HG02973 (cell line): ENCODE measurements at regions not wholly inside any gene's neighbourhood (a gene's known extent, or its start where the extent isn't known, plus 50 kb on each side); places are given as distances from the start of the nearest gene placed in this dataset.

ENCODE experiments used
- ATAC-seq: cut with Tn5 transposase; IDR thresholded peaks from one replicate; pipeline ENCODE4 v1.9.1; 2021; ENCODE audit warnings: moderate library complexity; ENCODE audit not compliant: unreplicated experiment

DNA sequence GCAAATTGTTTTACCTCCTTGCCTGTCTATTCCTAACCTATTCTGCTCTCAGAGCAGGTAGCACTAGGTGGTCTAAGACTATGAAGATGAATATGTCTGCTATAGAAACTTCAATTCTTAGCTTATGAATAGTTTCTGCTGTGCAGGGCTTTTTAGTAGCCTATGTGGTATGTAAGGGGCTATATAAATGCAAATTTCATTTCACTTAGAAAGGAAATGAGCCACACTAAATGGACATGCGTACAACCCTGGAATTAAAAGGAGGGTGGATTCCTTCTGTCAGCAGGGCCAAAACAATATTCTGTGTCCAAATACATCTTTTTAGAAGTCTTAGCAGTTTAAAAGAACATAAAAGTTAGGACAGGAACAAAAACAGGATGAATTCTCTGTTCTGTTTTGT, 163.9 kb upstream of the GEMIN8 start:
- ATAC-seq: no peak

DNA sequence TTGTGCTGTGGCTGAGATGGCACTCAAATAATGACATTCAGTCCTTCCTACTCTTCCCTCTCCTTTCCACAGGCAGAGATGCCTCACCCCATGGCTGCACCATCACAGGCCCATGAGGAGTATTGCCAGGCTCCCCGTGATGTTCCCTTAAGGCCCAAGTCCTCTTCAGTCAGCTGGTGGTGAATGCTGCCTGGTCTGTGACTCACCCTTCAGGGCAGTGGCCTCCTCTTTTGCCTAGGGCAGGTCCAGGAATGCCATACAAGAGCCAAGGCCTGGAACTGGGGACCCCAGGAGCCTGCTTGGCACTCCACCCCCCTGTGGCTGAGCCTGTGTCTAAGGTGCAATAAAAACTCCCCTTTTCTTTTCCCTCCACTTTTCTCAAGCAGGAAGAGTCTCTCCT, 144.2 kb upstream of the GEMIN8 start:
- ATAC-seq: no peak

DNA sequence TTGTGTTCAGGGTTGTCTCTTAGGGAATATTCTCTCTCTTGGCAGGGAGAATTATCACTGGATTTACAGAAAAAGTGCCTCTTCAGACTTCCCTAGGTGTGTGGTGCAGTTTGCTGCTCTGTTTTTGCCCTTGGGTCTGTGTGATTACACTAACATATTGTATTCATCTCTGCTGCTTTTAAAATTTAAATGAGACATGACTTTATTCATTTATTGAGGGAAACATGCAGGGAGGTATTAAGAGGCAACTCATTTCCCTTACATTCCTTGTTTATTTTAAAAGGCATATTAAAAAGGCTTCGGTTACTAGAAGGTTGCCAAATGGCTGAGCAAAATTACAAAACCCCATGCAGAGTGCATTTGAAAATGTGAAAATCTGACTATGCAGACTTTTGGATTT, 135.1 kb upstream of the GEMIN8 start:
- no peak for ATAC-seq

DNA sequence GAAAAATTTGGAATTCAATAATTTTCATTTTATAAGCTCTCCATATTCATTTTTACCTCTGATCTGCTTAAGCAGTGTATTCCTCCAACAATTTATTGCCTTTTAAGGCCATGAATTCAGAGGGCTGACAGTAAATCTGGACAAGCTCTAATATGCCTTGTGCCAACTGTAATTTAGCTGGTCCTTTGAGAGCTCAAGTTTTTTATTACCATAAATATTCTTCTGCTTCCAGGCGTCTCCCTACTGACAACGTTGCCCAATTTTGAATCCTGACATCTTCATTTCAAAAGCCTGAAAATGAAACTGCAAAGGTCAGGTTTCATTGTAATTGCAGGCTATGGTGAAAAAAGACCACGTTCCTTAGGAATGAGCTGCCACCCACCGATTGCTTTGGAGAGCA, 95.8 kb upstream of the GEMIN8 start:
- no peak for ATAC-seq

DNA sequence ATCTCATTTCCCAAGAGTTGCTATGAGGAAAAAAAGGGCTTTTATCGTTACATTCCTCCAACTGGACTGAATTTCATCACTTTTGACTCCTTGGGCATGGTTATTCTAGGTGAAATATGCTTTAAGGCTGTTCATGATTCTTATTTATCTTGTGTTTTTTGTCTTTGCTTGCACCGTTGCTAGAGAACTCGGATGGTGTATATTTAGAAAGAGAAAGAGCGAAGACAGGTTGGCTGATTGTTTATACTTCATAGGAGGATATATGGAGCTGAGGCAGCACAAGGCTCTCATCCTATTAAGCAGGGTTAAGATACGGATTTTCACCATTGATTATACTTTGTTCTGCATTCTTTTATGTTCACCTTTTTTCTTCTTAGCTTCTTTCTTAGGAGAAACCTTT, 94.9 kb upstream of the GEMIN8 start:
- ATAC-seq: no peak

DNA sequence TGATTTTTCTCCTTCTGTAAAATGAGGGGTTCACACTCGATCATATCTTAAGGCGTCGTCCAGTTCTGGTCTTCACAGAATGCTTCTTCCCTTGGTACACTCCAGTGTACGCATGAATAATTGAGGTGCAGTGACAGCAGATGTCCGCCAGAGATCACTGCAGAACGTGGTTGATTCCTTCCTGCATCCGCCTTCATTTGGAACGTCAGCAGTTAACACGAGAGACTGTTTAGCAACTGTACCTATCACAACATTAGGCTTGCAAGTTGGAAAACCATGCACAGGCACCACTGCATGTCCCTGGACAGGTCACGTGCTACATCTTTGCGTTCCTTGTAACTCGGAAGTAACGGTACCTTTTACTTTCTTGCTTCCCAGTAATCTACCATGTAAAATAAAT, 66.0 kb upstream of the GEMIN8 start:
- peak; percentile 85 for ATAC-seq

DNA sequence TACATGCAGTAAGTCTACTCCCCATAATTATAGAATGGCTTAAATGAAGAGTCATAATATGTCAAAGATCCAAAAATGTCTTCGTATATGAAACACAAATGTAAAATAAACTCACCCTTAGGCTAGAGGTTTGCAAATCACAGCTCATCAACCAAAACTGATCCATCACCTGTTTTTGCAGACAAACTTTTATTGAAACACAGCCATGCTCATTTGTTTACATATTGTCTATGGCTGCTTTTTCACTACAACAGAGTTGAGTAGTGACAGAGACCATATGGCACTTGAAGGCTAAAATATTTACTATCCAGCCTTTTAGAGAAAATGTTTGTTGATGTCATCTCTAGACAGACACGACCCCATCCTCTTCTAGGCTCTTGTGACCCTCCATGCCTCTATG, 64.5 kb upstream of the GEMIN8 start:
- no peak for ATAC-seq

DNA sequence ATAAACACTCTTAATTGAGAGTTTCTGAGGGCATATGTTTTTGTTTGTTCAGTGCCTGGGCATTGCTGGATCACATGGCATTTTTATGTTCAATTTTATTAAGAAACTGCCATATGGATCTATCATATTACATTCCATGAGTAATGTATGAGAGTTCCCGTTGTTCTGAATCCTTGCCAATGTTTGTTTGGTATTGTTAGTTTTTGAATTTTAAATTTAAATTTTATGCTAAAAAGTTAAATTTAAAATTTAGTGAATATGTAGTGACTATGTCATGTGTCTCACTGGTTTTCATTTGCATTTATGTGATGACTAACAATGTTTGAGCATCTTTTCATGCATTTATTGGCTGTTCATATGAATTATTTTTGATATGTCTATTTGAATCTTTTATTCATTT, 54.8 kb upstream of the GEMIN8 start:
- ATAC-seq: no peak

DNA sequence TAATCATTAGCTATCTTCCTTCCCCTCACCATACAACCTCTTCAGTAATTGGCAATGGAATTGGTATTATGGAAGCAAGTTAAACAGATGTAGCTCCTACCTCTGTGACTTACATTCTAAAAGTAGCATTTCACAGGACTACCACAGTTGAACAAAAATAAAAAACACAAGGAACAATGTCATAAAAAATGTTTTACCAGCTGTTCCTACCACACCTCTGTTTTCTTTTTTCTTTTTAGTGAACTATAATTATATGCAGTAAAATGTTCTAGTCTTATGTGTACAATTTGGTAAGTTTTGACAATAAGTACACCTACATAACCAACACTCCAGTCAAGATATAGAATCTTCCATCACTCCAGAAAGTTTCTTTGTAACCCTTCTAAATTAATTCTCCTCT, 54.1 kb upstream of the GEMIN8 start:
- no peak for ATAC-seq

DNA sequence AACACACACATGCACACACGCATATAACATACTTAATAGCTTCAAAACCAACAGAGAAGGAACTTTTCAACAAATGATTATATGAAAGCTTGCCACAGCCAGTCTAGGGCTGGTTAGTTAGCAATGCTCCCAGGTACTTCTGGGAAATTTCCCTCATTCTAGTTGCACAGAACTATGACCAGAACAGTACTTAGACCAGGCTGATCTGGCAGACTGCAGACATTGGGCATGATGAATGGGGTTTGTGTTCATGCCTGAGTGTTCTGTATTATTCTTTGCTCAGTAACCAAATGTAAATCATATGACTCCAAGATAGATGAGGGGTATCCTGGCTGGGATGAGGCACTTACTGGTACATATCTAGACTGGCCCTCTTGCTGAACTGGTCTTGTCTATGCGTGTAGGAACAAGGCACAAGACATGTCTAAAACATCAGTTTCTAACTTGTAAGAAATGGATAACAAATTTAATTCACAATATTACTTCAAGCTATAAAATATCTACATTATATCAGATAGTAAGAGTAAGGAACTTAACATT, 50.3 kb upstream of the GEMIN8 start:
- no peak for ATAC-seq
